ENCODE measurements at regions not wholly inside any gene's neighbourhood (a gene's known extent, or its start where the extent isn't known, plus 50 kb on each side); places are given as distances from the start of the nearest gene placed in this dataset.

- H3K4me1 ChIP-seq (ENCODE audit: insufficient read depth, low read length): no peaks in the 10 kb centered on the region
- POLR2A ChIA-PET (ENCODE audit: partially characterized antibody): no interaction called here
- DNase-seq: no peak
- Mint-ChIP-seq H3K4me1 (no peaks in the 10 kb centered on the region), H3K36me3 (no peaks in the 10 kb centered on the region), H3K27me3 (no peaks in the 10 kb centered on the region), H3K27ac (no peak overlapping the region), H3K9me3 (peaks cover 0 to 6% (median 1%) of the 10 kb centered on the region in 8 donors), H3K4me3 (no peak overlapping the region)
- no peaks in the 10 kb centered on the region for H3K9me3 ChIP-seq (ENCODE audit: control insufficient read depth in 1 of 2, low read length in 2 of 2)
- H3K4me3 ChIP-seq (ENCODE audit: low read length in 2 of 2): no peak overlapping the region
- H3K27me3 ChIP-seq (ENCODE audit: insufficient read depth, low read length): no peaks in the 10 kb centered on the region
- CTCF ChIA-PET (ENCODE audit: partially characterized antibody): no interaction called here
- H3K36me3 ChIP-seq (ENCODE audit: insufficient read depth, low read length): no peaks in the 10 kb centered on the region
- intact Hi-C loops (cut with micrococcal nuclease): no loop called here
- no peak overlapping the region for H3K27ac ChIP-seq (ENCODE audit: low read depth, low read length)
Observed at GRCh38 chr5:89560696-89561095, 677.7 kb upstream of the MEF2C start.

GRCh38 chr5:89556215-89556913, 673.4 kb upstream of the MEF2C start:
- no peak overlapping the region for H3K4me3 ChIP-seq (ENCODE audit: low read length in 2 of 2)
- Mint-ChIP-seq H3K4me3 (no peak overlapping the region), H3K27ac (no peak overlapping the region), H3K4me1 (no peaks in the 10 kb centered on the region), H3K9me3 (peaks cover 0 to 6% (median 3%) of the 10 kb centered on the region in 8 donors), H3K27me3 (no peaks in the 10 kb centered on the region), H3K36me3 (no peaks in the 10 kb centered on the region)
- H3K27ac ChIP-seq (ENCODE audit: low read depth, low read length): no peak overlapping the region
- ChIA-PET CTCF (ENCODE audit: partially characterized antibody) (no interaction called here), POLR2A (ENCODE audit: partially characterized antibody) (no interaction called here)
- DNase-seq: no peak
- H3K4me1 ChIP-seq (ENCODE audit: insufficient read depth, low read length): no peaks in the 10 kb centered on the region
- no peaks in the 10 kb centered on the region for H3K36me3 ChIP-seq (ENCODE audit: insufficient read depth, low read length)
- H3K9me3 ChIP-seq (ENCODE audit: control insufficient read depth in 1 of 2, low read length in 2 of 2): no peaks in the 10 kb centered on the region
- no peaks in the 10 kb centered on the region for H3K27me3 ChIP-seq (ENCODE audit: insufficient read depth, low read length)
- intact Hi-C loops (cut with micrococcal nuclease): no loop called here

- Histone ChIP-seq H3K9me3 (ENCODE audit: control insufficient read depth in 1 of 2, low read length in 2 of 2) (no peaks in the 10 kb centered on the region), H3K27me3 (ENCODE audit: insufficient read depth, low read length) (no peaks in the 10 kb centered on the region), H3K4me3 (ENCODE audit: low read length in 2 of 2) (no peak overlapping the region), H3K4me1 (ENCODE audit: insufficient read depth, low read length) (no peaks in the 10 kb centered on the region), H3K27ac (ENCODE audit: low read depth, low read length) (no peak overlapping the region), H3K36me3 (ENCODE audit: insufficient read depth, low read length) (no peaks in the 10 kb centered on the region)
- Mint-ChIP-seq H3K27ac (no peak overlapping the region), H3K9me3 (peaks cover 0 to 3% (median under 1%) of the 10 kb centered on the region in 8 donors), H3K36me3 (no peaks in the 10 kb centered on the region), H3K4me1 (no peaks in the 10 kb centered on the region), H3K4me3 (no peak overlapping the region), H3K27me3 (no peaks in the 10 kb centered on the region)
- intact Hi-C loops (cut with micrococcal nuclease): no loop called here
- no peak for DNase-seq
- CTCF ChIA-PET (ENCODE audit: partially characterized antibody): no interaction called here
- POLR2A ChIA-PET (ENCODE audit: partially characterized antibody): no interaction called here
Observed at GRCh38 chr5:89546657-89547056, 663.7 kb upstream of the MEF2C start.

GRCh38 chr5:89545626-89546025, 662.6 kb upstream of the MEF2C start:
- Histone ChIP-seq H3K9me3 (ENCODE audit: control insufficient read depth in 1 of 2, low read length in 2 of 2) (no peaks in the 10 kb centered on the region), H3K36me3 (ENCODE audit: insufficient read depth, low read length) (no peaks in the 10 kb centered on the region), H3K4me3 (ENCODE audit: low read length in 2 of 2) (no peak overlapping the region), H3K27ac (ENCODE audit: low read depth, low read length) (no peak overlapping the region), H3K4me1 (ENCODE audit: insufficient read depth, low read length) (no peaks in the 10 kb centered on the region), H3K27me3 (ENCODE audit: insufficient read depth, low read length) (no peaks in the 10 kb centered on the region)
- intact Hi-C loops (cut with micrococcal nuclease): no loop called here
- no peak for DNase-seq
- Mint-ChIP-seq H3K4me1 (no peaks in the 10 kb centered on the region), H3K27me3 (no peaks in the 10 kb centered on the region), H3K9me3 (peaks cover 0 to 3% (median 0%) of the 10 kb centered on the region in 8 donors), H3K36me3 (no peaks in the 10 kb centered on the region), H3K27ac (no peak overlapping the region), H3K4me3 (no peak overlapping the region)
- POLR2A ChIA-PET (ENCODE audit: partially characterized antibody): no interaction called here
- CTCF ChIA-PET (ENCODE audit: partially characterized antibody): no interaction called here

DNA sequence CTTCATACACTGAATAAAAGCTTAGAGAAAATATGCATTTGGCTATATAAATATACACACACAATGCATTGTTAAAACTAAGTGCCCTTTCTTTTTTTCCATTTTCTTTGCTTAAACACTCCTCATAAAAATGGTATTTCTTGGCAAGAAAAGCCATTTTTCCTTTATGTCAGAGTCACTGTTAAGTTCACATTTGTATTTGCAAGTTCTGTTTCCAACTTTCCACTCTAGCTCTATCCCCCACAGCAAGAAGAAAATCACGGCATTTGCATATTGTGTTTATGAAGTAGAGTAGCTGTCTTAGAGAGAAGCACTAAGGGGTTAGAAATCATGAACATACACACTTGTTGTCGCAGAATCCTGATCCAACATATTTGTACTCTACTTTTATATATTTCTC, 662.1 kb upstream of the MEF2C start:
- Histone ChIP-seq H3K4me3 (ENCODE audit: low read length in 2 of 2) (no peak overlapping the region), H3K27me3 (ENCODE audit: insufficient read depth, low read length) (no peaks in the 10 kb centered on the region), H3K4me1 (ENCODE audit: insufficient read depth, low read length) (no peaks in the 10 kb centered on the region), H3K27ac (ENCODE audit: low read depth, low read length) (no peak overlapping the region), H3K36me3 (ENCODE audit: insufficient read depth, low read length) (no peaks in the 10 kb centered on the region), H3K9me3 (ENCODE audit: control insufficient read depth in 1 of 2, low read length in 2 of 2) (no peaks in the 10 kb centered on the region)
- DNase-seq: no peak
- CTCF ChIA-PET (ENCODE audit: partially characterized antibody): no interaction called here
- H3K36me3 Mint-ChIP-seq: no peaks in the 10 kb centered on the region
- no peaks in the 10 kb centered on the region for H3K27me3 Mint-ChIP-seq
- POLR2A ChIA-PET (ENCODE audit: partially characterized antibody): no interaction called here
- H3K4me3 Mint-ChIP-seq: no peak overlapping the region
- intact Hi-C loops (cut with micrococcal nuclease): no loop called here
- peaks cover 0 to 3% (median 0%) of the 10 kb centered on the region in 8 donors for H3K9me3 Mint-ChIP-seq
- no peak overlapping the region for H3K27ac Mint-ChIP-seq
- no peaks in the 10 kb centered on the region for H3K4me1 Mint-ChIP-seq

- CTCF ChIA-PET (ENCODE audit: partially characterized antibody): no interaction called here
- Histone ChIP-seq H3K27me3 (ENCODE audit: insufficient read depth, low read length) (no peaks in the 10 kb centered on the region), H3K9me3 (ENCODE audit: control insufficient read depth in 1 of 2, low read length in 2 of 2) (no peaks in the 10 kb centered on the region), H3K36me3 (ENCODE audit: insufficient read depth, low read length) (no peaks in the 10 kb centered on the region), H3K4me3 (ENCODE audit: low read length in 2 of 2) (no peak overlapping the region), H3K4me1 (ENCODE audit: insufficient read depth, low read length) (no peaks in the 10 kb centered on the region), H3K27ac (ENCODE audit: low read depth, low read length) (no peak overlapping the region)
- no peak overlapping the region for H3K4me3 Mint-ChIP-seq
- intact Hi-C loops (cut with micrococcal nuclease): no loop called here
- peaks cover 0 to 2% (median 0%) of the 10 kb centered on the region in 8 donors for H3K9me3 Mint-ChIP-seq
- no peak for DNase-seq
- no peak overlapping the region for H3K27ac Mint-ChIP-seq
- no peaks in the 10 kb centered on the region for H3K36me3 Mint-ChIP-seq
- POLR2A ChIA-PET (ENCODE audit: partially characterized antibody): no interaction called here
- no peaks in the 10 kb centered on the region for H3K27me3 Mint-ChIP-seq
- no peaks in the 10 kb centered on the region for H3K4me1 Mint-ChIP-seq
Observed at GRCh38 chr5:89542736-89543135, 659.8 kb upstream of the MEF2C start.

- no peak overlapping the region for H3K4me3 Mint-ChIP-seq
- H3K9me3 ChIP-seq (ENCODE audit: control insufficient read depth in 1 of 2, low read length in 2 of 2): no peaks in the 10 kb centered on the region
- POLR2A ChIA-PET (ENCODE audit: partially characterized antibody): no interaction called here
- no peaks in the 10 kb centered on the region for H3K4me1 ChIP-seq (ENCODE audit: insufficient read depth, low read length)
- no peaks in the 10 kb centered on the region for H3K4me1 Mint-ChIP-seq
- H3K9me3 Mint-ChIP-seq: peaks cover 0 to 3% (median 0%) of the 10 kb centered on the region in 8 donors
- H3K36me3 Mint-ChIP-seq: no peaks in the 10 kb centered on the region
- CTCF ChIA-PET (ENCODE audit: partially characterized antibody): no interaction called here
- H3K4me3 ChIP-seq (ENCODE audit: low read length in 2 of 2): no peak overlapping the region
- DNase-seq: no peak
- H3K36me3 ChIP-seq (ENCODE audit: insufficient read depth, low read length): no peaks in the 10 kb centered on the region
- no peak overlapping the region for H3K27ac ChIP-seq (ENCODE audit: low read depth, low read length)
- intact Hi-C loops (cut with micrococcal nuclease): no loop called here
- H3K27ac Mint-ChIP-seq: no peak overlapping the region
- no peaks in the 10 kb centered on the region for H3K27me3 ChIP-seq (ENCODE audit: insufficient read depth, low read length)
- H3K27me3 Mint-ChIP-seq: no peaks in the 10 kb centered on the region
Observed at GRCh38 chr5:89537800-89538199, 654.8 kb upstream of the MEF2C start.

DNA sequence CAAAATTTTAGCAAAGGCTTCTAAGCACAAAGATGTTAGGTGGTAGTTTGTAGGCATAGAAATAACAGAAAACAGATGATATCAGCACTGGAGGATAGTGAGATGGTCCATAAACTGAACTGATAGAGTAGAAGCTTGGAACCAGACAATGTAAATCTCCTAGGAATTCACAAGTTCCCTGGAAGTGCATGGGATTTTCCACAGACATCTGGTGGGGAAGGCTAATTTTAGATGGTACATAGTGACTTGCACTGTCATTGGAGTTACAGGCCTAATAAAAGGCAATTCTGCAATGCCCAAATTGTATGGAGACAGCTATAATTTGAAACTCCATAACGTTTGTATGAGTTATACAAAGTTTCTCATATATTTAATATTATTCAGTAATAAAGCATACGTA, 653.0 kb upstream of the MEF2C start:
- ChIA-PET CTCF (ENCODE audit: partially characterized antibody) (no interaction called here), POLR2A (ENCODE audit: partially characterized antibody) (no interaction called here)
- Mint-ChIP-seq H3K27ac (no peak overlapping the region), H3K4me1 (no peaks in the 10 kb centered on the region), H3K36me3 (no peaks in the 10 kb centered on the region), H3K27me3 (no peaks in the 10 kb centered on the region), H3K4me3 (no peak overlapping the region), H3K9me3 (peaks cover 0 to 3% (median 0%) of the 10 kb centered on the region in 8 donors)
- intact Hi-C loops (cut with micrococcal nuclease): no loop called here
- DNase-seq: no peak
- no peak overlapping the region for H3K27ac ChIP-seq (ENCODE audit: low read depth, low read length)
- no peaks in the 10 kb centered on the region for H3K36me3 ChIP-seq (ENCODE audit: insufficient read depth, low read length)
- H3K27me3 ChIP-seq (ENCODE audit: insufficient read depth, low read length): no peaks in the 10 kb centered on the region
- no peaks in the 10 kb centered on the region for H3K4me1 ChIP-seq (ENCODE audit: insufficient read depth, low read length)
- H3K9me3 ChIP-seq (ENCODE audit: control insufficient read depth in 1 of 2, low read length in 2 of 2): no peaks in the 10 kb centered on the region
- no peak overlapping the region for H3K4me3 ChIP-seq (ENCODE audit: low read length in 2 of 2)
